Skeletal muscle cell (primary cell): ENCODE measurements at regions not wholly inside any gene's neighbourhood (a gene's known extent, or its start where the extent isn't known, plus 50 kb on each side); places are given as distances from the start of the nearest gene placed in this dataset.
"Not testable (repeated sequence)": the region's sequence is repeated elsewhere in the genome, so short reads cannot be mapped to it uniquely, and the experiment has no call there.

ENCODE experiments used
- DNase-seq: peaks from one replicate; pipeline ENCODE4 v3.0.0-alpha.2; 2010; ENCODE audit warnings: low read depth
- H3K4me3 ChIP-seq: 2 replicates; pipeline ENCODE4 v1.5.1; 2011; ENCODE audit warnings: low read depth, mild to moderate bottlenecking, control low read depth, low read length, moderate library complexity

GRCh38 chr11:23934671-23935270 lies 562.1 kb upstream of the LUZP2 start:
- not testable (repeated sequence) for H3K4me3 ChIP-seq, DNase-seq

GRCh38 chr11:23942117-23942815 lies 554.6 kb upstream of the LUZP2 start:
- not testable (repeated sequence) for H3K4me3 ChIP-seq, DNase-seq

GRCh38 chr11:23944923-23945322 lies 551.9 kb upstream of the LUZP2 start:
- DNase-seq = no peak
- H3K4me3 ChIP-seq = no peak overlapping the region

- no peak overlapping the region for H3K4me3 ChIP-seq
- no peak for DNase-seq
Observed at GRCh38 chr11:23947883-23948282, 549.0 kb upstream of the LUZP2 start.

- DNase-seq = no peak
Observed at GRCh38 chr11:23948851-23949250, 548.0 kb upstream of the LUZP2 start.

GRCh38 chr11:23953951-23954710 lies 542.7 kb upstream of the LUZP2 start:
- DNase-seq = no peak
- H3K4me3 ChIP-seq = no peak overlapping the region

More at GRCh38 chr11:23948851-23949250, 548.0 kb upstream of the LUZP2 start:
- H3K4me3 ChIP-seq = no peak overlapping the region

- no peak overlapping the region for H3K4me3 ChIP-seq
- DNase-seq = no peak
Observed at GRCh38 chr11:23954730-23955129, 542.1 kb upstream of the LUZP2 start.

- DNase-seq = no peak
Observed at GRCh38 chr11:23956586-23956985, 540.3 kb upstream of the LUZP2 start.

GRCh38 chr11:23957314-23957713 lies 539.5 kb upstream of the LUZP2 start:
- no peak for DNase-seq

More at GRCh38 chr11:23956586-23956985, 540.3 kb upstream of the LUZP2 start:
- H3K4me3 ChIP-seq = no peak overlapping the region

GRCh38 chr11:23959462-23959861 lies 537.4 kb upstream of the LUZP2 start:
- no peak overlapping the region for H3K4me3 ChIP-seq
- no peak for DNase-seq

More at GRCh38 chr11:23957314-23957713, 539.5 kb upstream of the LUZP2 start:
- H3K4me3 ChIP-seq = no peak overlapping the region

GRCh38 chr11:23961503-23962338 lies 535.1 kb upstream of the LUZP2 start:
- DNase-seq = no peak
- H3K4me3 ChIP-seq = no peak overlapping the region

GRCh38 chr11:23973244-23973643 lies 523.6 kb upstream of the LUZP2 start:
- no peak for DNase-seq

GRCh38 chr11:23974051-23974450 lies 522.8 kb upstream of the LUZP2 start:
- no peak overlapping the region for H3K4me3 ChIP-seq
- no peak for DNase-seq

More at GRCh38 chr11:23973244-23973643, 523.6 kb upstream of the LUZP2 start:
- H3K4me3 ChIP-seq = no peak overlapping the region

GRCh38 chr11:23974601-23975000 lies 522.3 kb upstream of the LUZP2 start:
- no peak for DNase-seq
- H3K4me3 ChIP-seq = no peak overlapping the region

- no peak for DNase-seq
Observed at GRCh38 chr11:23976426-23976825, 520.4 kb upstream of the LUZP2 start.

GRCh38 chr11:23976841-23977271 lies 520.0 kb upstream of the LUZP2 start:
- no peak overlapping the region for H3K4me3 ChIP-seq
- peak; percentile 39 for DNase-seq

More at GRCh38 chr11:23976426-23976825, 520.4 kb upstream of the LUZP2 start:
- no peak overlapping the region for H3K4me3 ChIP-seq

GRCh38 chr11:23988381-23989006 lies 508.4 kb upstream of the LUZP2 start:
- H3K4me3 ChIP-seq = no peak overlapping the region
- peak; percentile 69 for DNase-seq

GRCh38 chr11:23990346-23991164 lies 506.3 kb upstream of the LUZP2 start:
- no peak for DNase-seq
- H3K4me3 ChIP-seq = no peak overlapping the region
